Neural cell (in vitro differentiated cells): ENCODE measurements at regions not wholly inside any gene's neighbourhood (a gene's known extent, or its start where the extent isn't known, plus 50 kb on each side); places are given as distances from the start of the nearest gene placed in this dataset.

Experiments used
- H2AFZ ChIP-seq: fragments of 200-600, 300-800 bp; sonication (generic), shearing (Covaris generic); 2 replicates; pipeline ENCODE4 v1.6.0; 2014; ENCODE audit warnings: low read depth, mild to moderate bottlenecking, antibody characterized with exemption, low read length, moderate library complexity
- H3F3A ChIP-seq: fragments of 200-600 bp; shearing (Covaris generic); 2 replicates; pipeline ENCODE4 v1.6.1; 2016; ENCODE audit warnings: mild to moderate bottlenecking, moderate library complexity, mixed read lengths, antibody characterized with exemption, low read length; ENCODE audit not compliant: insufficient read depth, poor library complexity, severe bottlenecking
- H3K27ac ChIP-seq: fragments of 200-600, 300-800 bp; sonication (generic), shearing (Covaris generic); 2 replicates; pipeline ENCODE4 v1.5.1; 2014; ENCODE audit warnings: mild to moderate bottlenecking, low read length, moderate library complexity
- H3K27me3 ChIP-seq: fragments of 300-800, 200-600 bp; sonication (generic), shearing (Covaris generic); 2 replicates; pipeline ENCODE4 v1.6.0; 2014; ENCODE audit warnings: mild to moderate bottlenecking, low read depth, low read length, moderate library complexity; ENCODE audit not compliant: insufficient read depth
- H3K36me3 ChIP-seq: fragments of 300-800, 200-600 bp; sonication (generic), shearing (Covaris generic); 2 replicates; pipeline ENCODE4 v1.5.1; 2014; ENCODE audit warnings: mild to moderate bottlenecking, antibody characterized with exemption, low read length, moderate library complexity; ENCODE audit not compliant: insufficient read depth
- H3K4me2 ChIP-seq: fragments of 300-800, 200-600 bp; sonication (generic), shearing (Covaris generic); 2 replicates; pipeline ENCODE4 v1.6.0; 2014; ENCODE audit warnings: mild to moderate bottlenecking, low read length
- H3K4me3 ChIP-seq: fragments of 300-800, 200-600 bp; sonication (generic), shearing (Covaris generic); 2 replicates; pipeline ENCODE4 v1.5.1; 2014; ENCODE audit warnings: mild to moderate bottlenecking, low read length, moderate library complexity
- H3K79me2 ChIP-seq: fragments of 200-600 bp; shearing (Covaris generic); replicated peaks from 2 replicates; pipeline ENCODE4 v1.6.0; 2014; ENCODE audit warnings: mild to moderate bottlenecking, low read length, moderate library complexity; ENCODE audit not compliant: insufficient read depth
- H3K9ac ChIP-seq: fragments of 300-800, 200-600 bp; sonication (generic), shearing (Covaris generic); 2 replicates; pipeline ENCODE4 v1.6.1; 2016; ENCODE audit warnings: mild to moderate bottlenecking, low read length, mixed read lengths
- H3K9me2 ChIP-seq: fragments of 200-600 bp; shearing (Covaris generic); 2 replicates; pipeline ENCODE4 v1.6.1; 2016; ENCODE audit warnings: mild to moderate bottlenecking, low read length, mixed read lengths; ENCODE audit not compliant: insufficient read depth
- H3K9me3 ChIP-seq: fragments of 200-600, 300-800 bp; sonication (generic), shearing (Covaris generic); 2 replicates; pipeline ENCODE4 v1.6.1; 2016; ENCODE audit warnings: mild to moderate bottlenecking, mixed run types, low read length, moderate library complexity, mixed read lengths
- H4K20me1 ChIP-seq: fragments of 200-600 bp; shearing (Covaris generic); 2 replicates; pipeline ENCODE4 v1.6.1; 2016; ENCODE audit warnings: mild to moderate bottlenecking, mixed run types; ENCODE audit not compliant: insufficient read depth
- EP300 ChIP-seq: fragments of 450-650 bp; conservative IDR thresholded peaks from 2 replicates; pipeline ENCODE4 v1.6.1; 2014; ENCODE audit warnings: antibody characterized with exemption, mild to moderate bottlenecking, moderate library complexity; ENCODE audit not compliant: poor library complexity, severe bottlenecking
- EZH2 ChIP-seq: fragments of 200-600, 300-800 bp; shearing (Covaris generic), sonication (generic); IDR thresholded peaks from 2 replicates; pipeline ENCODE4 v1.6.1; 2014; ENCODE audit warnings: antibody characterized with exemption, low read length, borderline replicate concordance, mild to moderate bottlenecking; ENCODE audit not compliant: insufficient read depth, poor library complexity, severe bottlenecking
- MXI1 ChIP-seq: fragments of 450-650 bp; conservative IDR thresholded peaks from 2 replicates; pipeline ENCODE4 v1.6.1; 2014; ENCODE audit warnings: antibody characterized with exemption, mild to moderate bottlenecking; ENCODE audit not compliant: poor library complexity, severe bottlenecking
- POLR2AphosphoS5 ChIP-seq: IDR thresholded peaks from 2 replicates; pipeline ENCODE4 v1.6.1; 2012
- RAD21 ChIP-seq: fragments of 450-650 bp; conservative IDR thresholded peaks from 2 replicates; pipeline ENCODE4 v1.6.1; 2014; ENCODE audit warnings: antibody characterized with exemption, mild to moderate bottlenecking, moderate library complexity
- SMC3 ChIP-seq: fragments of 450-650 bp; conservative IDR thresholded peaks from 2 replicates; pipeline ENCODE4 v1.6.1; 2014; ENCODE audit warnings: antibody characterized with exemption, mild to moderate bottlenecking, moderate library complexity; ENCODE audit not compliant: poor library complexity
- TAF1 ChIP-seq: IDR thresholded peaks from 2 replicates; pipeline ENCODE4 v1.6.1; 2012; ENCODE audit warnings: low read depth
- TF ChIP-seq, protein P1 (sequence below): fragments of 450-650 bp; IDR thresholded peaks from 2 replicates; pipeline ENCODE4 v1.5.1; 2014; ENCODE audit warnings: antibody characterized with exemption, mild to moderate bottlenecking, moderate library complexity; ENCODE audit not compliant: poor library complexity, severe bottlenecking
- TF ChIP-seq, protein P2 (sequence below): IDR thresholded peaks from 2 replicates; pipeline ENCODE4 v1.6.1; 2012; ENCODE audit warnings: borderline replicate concordance

DNA sequence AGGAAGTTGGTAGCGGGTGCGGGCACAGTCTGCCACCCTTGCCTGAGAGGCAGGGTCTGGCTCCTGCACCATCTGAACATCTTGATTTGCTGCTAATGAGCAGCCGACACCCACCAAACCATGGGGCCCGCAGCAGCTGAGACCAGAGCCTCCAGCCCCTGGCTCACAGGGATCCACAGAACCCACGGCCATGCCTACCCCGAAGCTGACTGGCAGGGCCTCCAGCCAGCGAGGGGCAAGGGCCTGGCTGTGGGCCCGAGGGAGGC is 171.5 kb upstream of the NTM start:
- no peak overlapping the region for H3K9ac ChIP-seq
- no peaks in the 10 kb centered on the region for H4K20me1 ChIP-seq
- no peaks in the 10 kb centered on the region for H3K79me2 ChIP-seq
- H3K9me2 ChIP-seq, result no peaks in the 10 kb centered on the region
- H3F3A ChIP-seq, result no peaks in the 10 kb centered on the region
- H2AFZ ChIP-seq, result no peak overlapping the region
- no peaks in the 10 kb centered on the region for H3K27me3 ChIP-seq
- no peak overlapping the region for H3K4me2 ChIP-seq
- no peak overlapping the region for H3K27ac ChIP-seq
- H3K36me3 ChIP-seq, result no peaks in the 10 kb centered on the region
- no peak overlapping the region for H3K4me3 ChIP-seq
- TF ChIP-seq EZH2 (no peak), MXI1 (no peak), TAF1 (no peak), SMC3 (no peak), EP300 (no peak), RAD21 (no peak), POLR2AphosphoS5 (no peak)
- TF ChIP-seq, protein P1, sequence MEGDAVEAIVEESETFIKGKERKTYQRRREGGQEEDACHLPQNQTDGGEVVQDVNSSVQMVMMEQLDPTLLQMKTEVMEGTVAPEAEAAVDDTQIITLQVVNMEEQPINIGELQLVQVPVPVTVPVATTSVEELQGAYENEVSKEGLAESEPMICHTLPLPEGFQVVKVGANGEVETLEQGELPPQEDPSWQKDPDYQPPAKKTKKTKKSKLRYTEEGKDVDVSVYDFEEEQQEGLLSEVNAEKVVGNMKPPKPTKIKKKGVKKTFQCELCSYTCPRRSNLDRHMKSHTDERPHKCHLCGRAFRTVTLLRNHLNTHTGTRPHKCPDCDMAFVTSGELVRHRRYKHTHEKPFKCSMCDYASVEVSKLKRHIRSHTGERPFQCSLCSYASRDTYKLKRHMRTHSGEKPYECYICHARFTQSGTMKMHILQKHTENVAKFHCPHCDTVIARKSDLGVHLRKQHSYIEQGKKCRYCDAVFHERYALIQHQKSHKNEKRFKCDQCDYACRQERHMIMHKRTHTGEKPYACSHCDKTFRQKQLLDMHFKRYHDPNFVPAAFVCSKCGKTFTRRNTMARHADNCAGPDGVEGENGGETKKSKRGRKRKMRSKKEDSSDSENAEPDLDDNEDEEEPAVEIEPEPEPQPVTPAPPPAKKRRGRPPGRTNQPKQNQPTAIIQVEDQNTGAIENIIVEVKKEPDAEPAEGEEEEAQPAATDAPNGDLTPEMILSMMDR, result no peak
- TF ChIP-seq, protein P2, sequence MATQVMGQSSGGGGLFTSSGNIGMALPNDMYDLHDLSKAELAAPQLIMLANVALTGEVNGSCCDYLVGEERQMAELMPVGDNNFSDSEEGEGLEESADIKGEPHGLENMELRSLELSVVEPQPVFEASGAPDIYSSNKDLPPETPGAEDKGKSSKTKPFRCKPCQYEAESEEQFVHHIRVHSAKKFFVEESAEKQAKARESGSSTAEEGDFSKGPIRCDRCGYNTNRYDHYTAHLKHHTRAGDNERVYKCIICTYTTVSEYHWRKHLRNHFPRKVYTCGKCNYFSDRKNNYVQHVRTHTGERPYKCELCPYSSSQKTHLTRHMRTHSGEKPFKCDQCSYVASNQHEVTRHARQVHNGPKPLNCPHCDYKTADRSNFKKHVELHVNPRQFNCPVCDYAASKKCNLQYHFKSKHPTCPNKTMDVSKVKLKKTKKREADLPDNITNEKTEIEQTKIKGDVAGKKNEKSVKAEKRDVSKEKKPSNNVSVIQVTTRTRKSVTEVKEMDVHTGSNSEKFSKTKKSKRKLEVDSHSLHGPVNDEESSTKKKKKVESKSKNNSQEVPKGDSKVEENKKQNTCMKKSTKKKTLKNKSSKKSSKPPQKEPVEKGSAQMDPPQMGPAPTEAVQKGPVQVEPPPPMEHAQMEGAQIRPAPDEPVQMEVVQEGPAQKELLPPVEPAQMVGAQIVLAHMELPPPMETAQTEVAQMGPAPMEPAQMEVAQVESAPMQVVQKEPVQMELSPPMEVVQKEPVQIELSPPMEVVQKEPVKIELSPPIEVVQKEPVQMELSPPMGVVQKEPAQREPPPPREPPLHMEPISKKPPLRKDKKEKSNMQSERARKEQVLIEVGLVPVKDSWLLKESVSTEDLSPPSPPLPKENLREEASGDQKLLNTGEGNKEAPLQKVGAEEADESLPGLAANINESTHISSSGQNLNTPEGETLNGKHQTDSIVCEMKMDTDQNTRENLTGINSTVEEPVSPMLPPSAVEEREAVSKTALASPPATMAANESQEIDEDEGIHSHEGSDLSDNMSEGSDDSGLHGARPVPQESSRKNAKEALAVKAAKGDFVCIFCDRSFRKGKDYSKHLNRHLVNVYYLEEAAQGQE, result no peak
- no peaks in the 10 kb centered on the region for H3K9me3 ChIP-seq

DNA sequence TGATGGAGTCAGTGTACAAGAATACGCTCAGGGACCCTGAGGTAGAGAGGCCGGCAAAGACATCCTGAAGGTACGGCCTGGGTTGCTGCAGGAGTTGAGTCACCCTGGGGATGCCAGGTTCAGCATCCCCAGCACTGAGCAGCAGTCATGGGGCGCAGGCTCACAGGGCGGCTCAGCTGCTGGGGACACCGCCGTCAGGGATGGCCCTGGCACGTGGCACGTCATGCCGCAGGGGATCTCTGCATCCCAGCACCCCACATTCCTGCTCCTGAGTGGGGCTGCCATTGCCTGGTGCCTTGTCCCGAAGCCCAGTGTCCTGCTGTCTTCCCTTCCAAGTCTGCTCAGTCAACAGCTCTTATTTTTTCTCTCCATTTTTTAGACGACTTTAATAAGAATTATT is 168.7 kb upstream of the NTM start:
- Histone ChIP-seq H2AFZ (no peak overlapping the region), H3K9ac (no peak overlapping the region), H3K27me3 (no peaks in the 10 kb centered on the region), H3K27ac (no peak overlapping the region), H4K20me1 (no peaks in the 10 kb centered on the region), H3K4me3 (no peak overlapping the region), H3K4me2 (no peak overlapping the region), H3K9me3 (no peaks in the 10 kb centered on the region), H3K9me2 (no peaks in the 10 kb centered on the region), H3F3A (no peaks in the 10 kb centered on the region), H3K36me3 (no peaks in the 10 kb centered on the region), H3K79me2 (no peaks in the 10 kb centered on the region)
- no peak for TF ChIP-seq MXI1
- TF ChIP-seq, protein P1, result no peak
- TF ChIP-seq RAD21, result no peak
- TF ChIP-seq POLR2AphosphoS5, result no peak
- no peak for TF ChIP-seq TAF1
- TF ChIP-seq EZH2, result no peak
